ENCODE measurements at regions not wholly inside any gene's neighbourhood (a gene's known extent, or its start where the extent isn't known, plus 50 kb on each side); places are given as distances from the start of the nearest gene placed in this dataset.
A peak's percentile ranks its signal among the peaks of the same experiment; 100 is the strongest.
"Not testable (repeated sequence)": the region's sequence is repeated elsewhere in the genome, so short reads cannot be mapped to it uniquely, and the experiment has no call there.

DNA sequence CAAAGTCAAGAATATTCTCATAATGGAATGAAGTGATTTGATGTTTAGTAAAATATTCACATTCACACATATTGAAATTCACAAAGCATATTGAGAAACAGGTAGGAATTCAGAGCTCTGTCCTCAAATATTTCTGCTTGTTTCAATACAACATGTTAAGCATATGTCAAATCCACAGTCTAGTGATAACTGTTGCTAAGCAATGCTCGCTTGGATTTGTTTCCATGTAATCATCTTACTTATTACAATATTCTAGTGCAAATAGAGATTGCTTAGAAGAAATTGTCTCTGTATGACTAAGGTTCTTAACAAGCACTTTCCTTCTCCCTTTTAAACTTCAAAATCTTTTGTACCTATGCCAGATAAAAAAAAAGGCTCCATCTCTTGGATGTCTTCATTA is 995.7 kb downstream of the CDH18 start:
- DNase-seq = no peak

DNA sequence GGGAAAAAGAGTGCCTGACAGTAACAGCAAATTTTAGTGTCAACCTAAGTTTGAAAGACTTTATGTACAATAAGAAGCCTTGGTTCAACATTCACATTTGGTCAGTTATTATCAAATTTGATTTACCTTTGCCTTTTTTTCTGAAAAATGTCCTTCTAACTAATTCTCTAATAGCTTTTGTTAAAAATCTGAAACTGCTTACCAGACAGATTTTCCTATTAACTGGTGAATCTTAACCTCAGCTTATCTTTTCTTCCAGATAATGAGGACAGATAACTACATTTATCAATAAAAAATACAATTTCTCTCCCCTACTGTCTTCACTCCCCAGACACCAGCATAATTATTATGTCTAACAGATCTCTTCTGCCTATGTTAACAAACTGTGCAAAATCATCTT is 988.5 kb downstream of the CDH18 start:
- DNase-seq = no peak

DNA sequence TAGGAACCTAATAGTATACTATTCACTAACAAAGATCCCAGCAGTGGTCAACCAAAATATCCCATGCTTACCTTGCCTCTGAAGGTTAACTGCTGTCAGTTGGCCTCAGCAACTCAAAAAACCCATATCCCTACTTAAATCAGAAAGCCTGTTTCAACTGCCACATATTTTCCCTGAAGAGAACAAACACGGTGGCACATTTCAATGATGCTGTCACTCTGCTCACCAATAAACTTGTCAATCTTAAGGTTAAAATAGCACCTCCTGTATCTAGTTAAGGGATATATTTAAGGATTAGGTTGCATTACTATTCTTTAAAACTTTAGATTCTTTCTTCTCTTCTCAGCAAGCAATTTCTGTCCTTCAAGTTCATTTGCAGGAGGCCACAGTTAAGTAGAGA is 986.9 kb downstream of the CDH18 start:
- no peak for DNase-seq

DNA sequence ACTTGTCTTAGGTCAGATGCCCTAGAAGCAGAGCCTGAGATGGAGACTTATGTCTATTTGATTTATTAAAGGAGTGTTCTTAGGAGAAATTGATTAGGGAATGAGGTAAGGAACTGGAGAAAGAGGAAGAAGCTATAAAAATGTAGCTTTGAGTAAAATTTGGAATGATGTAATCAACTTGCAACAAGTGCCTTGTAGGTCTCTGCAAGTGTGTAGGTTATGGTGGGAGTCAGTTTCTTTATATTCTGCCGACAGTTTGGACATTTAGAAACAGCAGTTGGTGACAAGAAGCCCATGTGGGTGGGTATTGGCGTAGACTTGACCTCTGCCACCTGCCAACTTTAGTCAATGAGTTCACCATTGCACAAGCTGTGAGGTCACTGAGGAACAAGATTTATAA is 986.5 kb downstream of the CDH18 start:
- DNase-seq = no peak

DNA sequence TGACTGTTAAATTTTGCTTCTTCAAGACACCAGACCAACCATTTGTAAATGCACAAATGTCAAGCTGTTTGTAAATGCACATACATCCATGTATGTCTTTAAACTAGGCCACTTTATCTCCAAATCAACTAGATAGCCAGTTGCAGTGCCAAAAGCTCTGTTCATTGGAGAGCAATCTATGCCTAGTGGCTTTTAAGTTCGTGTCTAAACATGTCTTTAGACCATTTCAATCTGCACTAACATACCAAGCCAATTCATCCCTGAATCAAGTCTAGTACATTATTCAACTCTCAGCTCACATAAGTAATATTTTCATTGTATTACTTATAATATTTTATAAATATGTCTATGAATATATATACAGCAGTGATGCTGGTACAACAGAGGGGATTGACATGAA is 985.9 kb downstream of the CDH18 start:
- DNase-seq = no peak

DNA sequence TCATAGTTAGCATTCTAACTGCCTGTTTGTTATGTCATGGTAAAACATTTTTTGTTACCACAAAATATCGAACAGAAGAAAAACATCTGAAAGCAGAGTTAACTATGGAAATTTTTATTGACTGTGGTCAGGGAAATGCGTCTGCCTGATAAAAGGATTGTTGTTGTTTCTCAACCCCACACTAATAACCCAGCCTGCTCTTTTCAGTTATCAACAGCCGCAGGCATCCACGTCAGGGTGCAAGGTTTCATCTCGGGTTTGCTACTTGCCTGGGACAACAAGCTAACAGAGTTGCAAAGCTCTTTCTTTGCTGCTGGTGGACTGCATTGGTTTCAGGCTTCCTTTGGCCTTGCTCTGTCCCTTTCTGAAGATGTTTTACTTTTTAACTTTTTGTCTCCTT is 969.2 kb downstream of the CDH18 start:
- peak; percentile 47 for DNase-seq

DNA sequence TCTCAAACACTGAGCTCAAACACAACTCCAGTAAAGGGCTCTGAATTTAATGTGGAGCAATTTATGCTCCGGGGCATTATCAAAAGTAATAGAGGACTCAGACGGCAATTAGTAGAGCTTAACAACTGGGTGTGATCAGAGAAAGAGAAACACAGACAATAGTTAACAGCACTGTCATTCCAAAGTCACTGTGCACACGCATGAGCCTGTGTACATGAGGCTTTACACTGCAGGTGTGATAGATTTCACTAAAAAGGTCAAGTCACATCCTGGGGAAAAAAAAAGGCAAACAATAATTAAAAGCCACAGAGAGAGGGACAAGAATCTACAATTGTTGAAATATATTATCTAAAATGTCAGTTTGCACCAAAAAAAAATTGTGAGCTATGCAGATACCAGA is 956.5 kb downstream of the CDH18 start:
- no peak for DNase-seq

DNA sequence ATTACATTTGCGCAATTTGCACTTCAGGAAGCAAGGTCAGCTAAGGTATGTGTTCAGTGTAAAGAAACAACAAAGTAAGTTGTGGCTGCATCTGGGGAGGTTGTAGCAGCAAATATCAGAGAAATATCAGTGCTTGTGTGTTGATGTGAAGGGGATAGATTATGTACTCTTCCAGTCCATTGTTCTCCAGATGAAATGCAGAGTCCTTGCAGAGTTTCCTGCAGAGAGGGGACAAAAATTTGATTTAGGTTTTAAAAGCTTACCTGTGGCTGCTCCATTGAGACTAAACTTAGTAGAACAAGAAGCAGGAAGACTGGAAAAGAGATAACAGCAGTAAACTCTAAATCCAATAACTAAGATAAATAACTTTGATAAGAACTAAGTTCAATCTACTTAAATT is 952.2 kb downstream of the CDH18 start:
- DNase-seq = no peak

DNA sequence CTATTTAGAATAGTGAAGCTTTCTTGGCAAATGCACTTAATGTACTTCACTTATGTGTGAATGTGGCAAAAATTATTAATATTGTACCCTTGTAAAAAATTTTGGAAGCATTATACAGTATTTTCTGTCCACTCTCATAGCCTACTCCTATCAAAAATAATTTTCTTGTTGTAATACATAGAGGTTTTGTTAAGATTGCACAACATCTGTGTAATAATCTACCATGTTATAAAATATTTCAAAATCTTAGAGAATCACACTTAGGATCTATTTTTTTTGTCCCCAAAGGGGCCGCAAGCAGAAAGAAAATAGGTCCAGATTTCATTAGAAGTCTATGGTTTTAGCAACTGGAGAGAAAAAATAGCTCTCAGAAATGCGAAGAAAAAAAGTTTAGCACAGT is 945.9 kb downstream of the CDH18 start:
- no peak for DNase-seq

DNA sequence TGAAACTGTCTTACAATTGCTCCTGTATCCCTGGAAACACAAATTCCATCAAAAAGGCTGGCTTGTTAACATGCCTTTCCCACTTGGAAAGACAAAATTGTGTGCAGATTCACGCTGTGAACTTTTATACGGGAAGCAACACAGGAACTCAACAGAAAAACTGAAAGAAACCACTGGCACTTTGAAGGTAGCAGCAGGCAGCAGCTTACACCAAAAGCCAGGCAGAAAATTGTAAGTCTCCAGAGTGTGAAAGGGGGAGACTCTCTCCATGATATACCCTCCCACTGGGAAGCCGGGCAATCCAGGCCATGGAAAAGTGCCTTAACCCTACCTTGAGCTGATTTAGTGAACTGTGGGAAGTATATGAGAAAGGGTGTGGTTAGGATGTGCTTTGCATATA is 943.7 kb downstream of the CDH18 start:
- DNase-seq = no peak

DNA sequence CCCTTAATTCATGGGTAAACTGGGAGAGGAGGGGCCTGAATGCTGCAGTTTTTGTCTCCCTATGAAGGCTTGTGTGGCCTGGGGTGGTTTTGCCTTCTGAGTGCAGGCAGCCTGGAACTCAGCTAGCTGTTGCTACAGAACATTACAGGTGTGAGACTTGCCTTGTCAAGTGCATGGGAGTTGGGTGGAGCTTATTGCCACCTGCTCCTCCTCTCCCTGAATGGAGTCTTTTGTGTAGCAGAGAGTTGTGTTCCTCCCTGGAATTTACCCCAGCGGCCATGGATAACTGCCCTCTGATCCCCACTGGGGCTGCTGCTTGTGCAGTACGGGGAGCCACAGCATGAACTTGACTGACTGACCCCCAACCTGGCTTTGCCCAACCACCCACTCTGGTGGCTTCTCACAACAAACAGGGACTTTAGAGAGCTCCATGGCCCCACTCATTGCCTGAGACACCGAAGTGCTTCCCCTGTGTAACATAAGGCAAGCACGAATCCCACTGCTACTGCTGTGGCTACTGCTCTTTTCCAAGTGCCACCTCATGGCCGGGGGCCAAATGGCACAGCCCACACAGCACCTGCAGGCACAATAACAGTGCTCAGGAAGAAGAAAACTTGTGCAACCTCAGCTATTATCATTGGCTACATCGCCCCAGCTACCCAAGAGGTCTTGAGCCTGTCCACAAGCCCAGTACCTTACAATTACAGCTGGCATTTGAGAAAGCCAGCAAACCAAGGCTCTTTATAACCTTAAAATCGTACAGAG is 942.9 kb downstream of the CDH18 start:
- DNase-seq = no peak

DNA sequence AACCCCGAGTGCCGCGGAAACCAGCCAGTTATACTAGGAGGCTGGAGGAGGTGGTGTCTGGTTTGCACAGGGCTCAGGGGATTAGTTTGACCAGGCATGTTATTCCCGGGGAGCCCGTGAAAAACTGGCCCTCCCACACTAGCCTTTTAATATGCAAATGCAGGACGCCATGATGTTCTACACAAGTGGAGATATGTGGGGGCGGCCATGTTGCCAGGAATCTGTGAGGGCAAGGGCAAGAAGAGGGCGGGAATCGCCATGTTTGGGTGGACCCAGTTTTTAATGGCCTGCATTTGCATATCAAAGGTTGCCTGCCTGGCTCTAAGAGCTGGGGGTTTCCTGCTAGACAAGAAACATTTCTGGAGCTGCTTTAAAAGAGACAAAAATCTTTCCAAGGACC is 940.7 kb downstream of the CDH18 start:
- DNase-seq = no peak

DNA sequence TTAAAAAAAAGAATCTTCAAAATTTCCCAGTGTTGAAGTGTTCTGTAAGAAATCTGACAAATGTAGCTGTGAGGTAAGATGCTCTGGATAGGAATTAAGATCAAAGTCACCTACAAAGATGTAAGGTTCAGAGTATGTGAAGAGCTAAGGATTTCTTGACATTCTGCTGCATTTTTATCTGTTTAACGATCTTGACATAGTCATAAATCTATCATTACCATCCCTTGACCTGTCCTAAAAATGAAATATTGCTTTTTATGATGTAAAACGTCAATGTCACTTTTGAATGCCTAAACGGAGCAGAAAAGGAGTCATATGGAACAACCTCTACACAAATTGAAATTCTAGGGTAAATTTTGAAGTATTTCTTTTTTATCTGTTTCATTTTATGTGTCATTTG is 939.3 kb downstream of the CDH18 start:
- DNase-seq = no peak

DNA sequence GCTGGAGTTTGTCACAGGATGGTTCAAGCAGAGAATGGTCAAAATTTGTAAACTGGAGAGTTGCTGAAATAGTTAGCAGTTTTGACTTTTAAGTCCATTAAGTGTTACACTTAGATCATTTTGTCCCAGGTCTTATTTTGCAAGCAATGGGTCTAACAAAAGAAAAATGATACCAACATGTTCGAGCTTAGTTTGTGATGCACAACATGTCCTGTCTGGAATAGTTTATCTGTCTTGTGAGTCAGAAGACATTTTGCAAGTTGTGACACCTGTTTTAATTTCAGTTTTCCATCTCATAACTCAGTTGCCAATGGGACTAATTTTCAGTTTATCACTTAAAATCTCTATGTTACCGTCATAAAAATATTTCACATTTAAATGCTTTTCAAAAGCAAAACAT is 929.8 kb downstream of the CDH18 start:
- no peak for DNase-seq

DNA sequence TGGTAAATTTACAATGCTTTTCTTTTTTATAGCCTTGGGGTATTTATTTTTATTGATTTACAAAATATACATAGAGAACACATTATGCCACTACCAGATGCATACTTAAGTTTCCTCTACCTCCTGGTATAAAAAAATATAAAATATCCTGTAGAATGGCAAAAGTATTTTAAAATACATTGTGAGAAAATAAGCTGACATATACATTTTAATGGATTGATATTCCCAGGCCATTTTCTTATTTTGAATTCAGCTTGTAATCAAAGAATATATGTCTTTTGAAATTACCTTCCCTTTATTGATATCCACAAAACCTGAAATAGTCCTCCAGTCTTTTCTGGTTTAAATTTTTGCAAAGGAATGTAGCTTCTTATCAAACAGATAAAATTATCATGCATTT is 923.9 kb downstream of the CDH18 start:
- no peak for DNase-seq

DNA sequence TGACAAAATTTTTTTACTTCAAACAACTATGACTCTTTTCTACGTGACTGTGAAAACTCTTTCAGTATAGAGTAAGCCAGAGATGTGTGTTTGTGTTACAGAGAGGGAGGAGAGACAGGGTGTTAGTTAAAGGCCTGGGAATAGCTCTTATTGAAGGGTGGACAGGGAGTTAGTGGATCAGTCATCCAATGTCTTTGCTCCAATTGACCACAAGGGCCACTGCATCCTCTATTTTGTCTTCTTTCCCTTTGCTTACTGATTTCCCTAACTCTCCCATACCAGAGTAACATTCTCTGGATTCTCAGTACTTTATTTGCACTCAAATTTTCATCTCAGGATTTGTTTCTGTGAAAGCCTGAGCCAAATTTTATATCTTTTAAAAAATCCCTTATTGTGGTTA is 920.3 kb downstream of the CDH18 start:
- DNase-seq = no peak

DNA sequence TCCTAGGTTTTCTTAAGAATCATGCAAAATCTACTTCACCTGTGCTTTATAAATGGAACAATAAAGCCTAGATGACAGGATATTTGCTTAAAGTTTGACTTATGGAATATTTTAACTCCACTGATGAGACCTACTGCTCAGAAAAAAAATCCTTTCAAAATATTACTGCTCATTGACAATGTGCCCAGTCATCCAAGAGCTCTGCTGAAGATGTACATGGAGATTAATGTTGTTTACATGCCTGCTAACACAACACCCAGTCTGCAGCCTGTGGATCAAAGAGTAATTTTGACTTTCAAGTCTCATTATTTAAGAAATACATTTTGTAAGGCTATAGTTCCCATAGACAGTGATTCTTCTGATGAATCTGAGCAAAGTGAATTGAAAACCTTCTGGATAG is 889.6 kb downstream of the CDH18 start:
- no peak for DNase-seq

DNA sequence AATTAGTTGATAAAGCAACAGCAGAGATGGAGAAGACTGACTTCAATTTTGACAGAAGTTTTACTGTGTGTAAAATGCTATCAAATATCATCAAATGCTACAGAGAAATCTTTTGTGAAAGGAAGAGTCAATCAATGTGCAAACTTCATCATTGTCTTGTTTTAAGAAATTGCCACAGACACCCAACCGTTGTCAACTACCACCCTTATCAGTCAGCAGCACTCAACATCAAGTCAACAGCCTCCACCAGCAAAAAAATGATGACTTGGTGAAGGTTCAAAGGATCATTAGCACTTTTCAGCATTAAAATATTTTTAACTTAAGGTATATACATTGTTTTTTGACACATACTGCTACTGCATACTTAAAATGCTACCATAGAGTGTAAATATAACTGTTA is 888.8 kb downstream of the CDH18 start:
- no peak for DNase-seq

DNA sequence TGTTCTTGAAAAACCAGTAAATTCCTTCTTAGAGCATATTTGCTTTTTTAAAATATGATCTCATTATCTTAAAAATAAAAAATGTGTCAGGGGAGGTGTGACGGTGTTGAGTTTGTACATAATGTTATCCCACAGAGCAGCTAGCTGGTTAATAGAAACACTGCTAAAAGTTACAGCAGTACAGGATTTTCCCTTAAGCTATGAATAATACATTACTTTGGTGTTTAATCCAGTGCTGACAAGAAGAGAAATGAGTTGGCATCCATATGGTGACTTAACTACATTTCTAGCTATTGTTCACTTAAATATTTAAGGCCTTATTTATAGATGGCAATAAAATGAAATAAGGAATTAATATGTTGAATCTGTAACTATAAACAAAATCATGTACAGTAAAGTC is 883.1 kb downstream of the CDH18 start:
- DNase-seq = no peak

DNA sequence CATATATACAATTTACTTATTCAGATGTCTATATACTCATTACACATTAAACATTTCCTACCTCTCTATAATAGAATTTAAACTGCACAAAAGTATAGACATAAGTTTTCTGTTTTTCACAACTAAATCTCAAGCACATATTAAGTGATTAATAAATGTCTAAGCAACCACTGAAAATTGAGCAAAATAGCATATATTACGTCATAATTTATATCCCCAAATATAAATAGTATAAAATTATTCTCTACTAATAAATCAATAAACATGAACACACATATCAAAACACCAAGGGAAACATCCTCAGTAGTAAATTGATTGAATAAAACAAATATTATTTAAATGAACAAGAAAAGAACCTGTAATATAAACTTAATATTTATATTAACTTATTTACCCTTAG is 865.1 kb downstream of the CDH18 start:
- no peak for DNase-seq

DNA sequence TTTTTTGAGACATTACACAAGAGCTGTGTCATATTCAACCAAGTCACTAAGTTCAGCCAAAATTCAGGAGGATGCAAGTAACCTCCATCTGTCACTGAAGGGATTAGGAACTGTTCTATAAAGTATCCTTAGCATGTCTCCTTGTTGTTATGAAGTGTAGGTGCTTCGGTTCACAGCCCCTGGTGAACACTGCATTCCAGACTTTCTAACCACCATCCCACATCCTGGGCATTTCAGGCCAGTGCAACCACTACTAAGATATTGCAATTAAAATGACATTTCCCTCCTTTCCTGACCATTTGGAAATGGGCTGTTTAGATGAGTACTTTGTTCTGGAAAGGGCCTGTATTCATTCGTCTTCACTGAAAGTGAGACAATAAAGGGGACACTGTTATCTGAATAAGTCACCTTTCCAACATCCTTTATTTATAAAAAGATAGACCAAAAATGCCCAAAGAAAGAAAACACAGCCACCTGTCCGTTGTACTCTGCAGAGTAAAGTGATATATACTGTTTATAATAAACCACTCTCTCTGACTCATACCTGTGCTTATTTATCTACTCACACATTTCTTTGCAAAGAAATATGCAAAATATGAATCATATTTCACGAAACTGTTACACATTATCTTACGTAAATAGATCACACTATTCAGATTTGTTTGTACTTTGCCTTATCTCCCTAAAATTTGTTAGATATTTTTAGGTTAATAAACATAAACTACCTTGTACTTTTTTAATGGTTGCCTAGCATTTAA is 861.9 kb downstream of the CDH18 start:
- no peak for DNase-seq

DNA sequence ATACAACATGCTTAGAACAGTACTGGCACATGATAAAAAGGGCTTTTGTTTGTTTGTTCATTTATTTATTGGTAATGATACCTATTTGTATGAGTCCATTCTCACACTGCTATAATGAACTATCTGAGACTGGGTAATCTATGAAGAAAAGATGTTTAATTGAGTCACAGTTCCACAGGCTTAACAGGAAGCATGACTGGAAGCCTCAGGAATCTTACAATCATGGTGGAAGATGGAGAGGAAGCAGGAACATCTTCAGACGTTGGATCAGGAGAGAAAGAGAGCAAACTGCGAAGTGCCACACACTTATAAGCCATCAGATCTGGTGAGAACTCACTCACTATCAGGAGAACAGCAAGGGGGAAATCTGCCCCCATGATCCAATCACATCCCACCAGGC is 847.7 kb downstream of the CDH18 start:
- DNase-seq = no peak

DNA sequence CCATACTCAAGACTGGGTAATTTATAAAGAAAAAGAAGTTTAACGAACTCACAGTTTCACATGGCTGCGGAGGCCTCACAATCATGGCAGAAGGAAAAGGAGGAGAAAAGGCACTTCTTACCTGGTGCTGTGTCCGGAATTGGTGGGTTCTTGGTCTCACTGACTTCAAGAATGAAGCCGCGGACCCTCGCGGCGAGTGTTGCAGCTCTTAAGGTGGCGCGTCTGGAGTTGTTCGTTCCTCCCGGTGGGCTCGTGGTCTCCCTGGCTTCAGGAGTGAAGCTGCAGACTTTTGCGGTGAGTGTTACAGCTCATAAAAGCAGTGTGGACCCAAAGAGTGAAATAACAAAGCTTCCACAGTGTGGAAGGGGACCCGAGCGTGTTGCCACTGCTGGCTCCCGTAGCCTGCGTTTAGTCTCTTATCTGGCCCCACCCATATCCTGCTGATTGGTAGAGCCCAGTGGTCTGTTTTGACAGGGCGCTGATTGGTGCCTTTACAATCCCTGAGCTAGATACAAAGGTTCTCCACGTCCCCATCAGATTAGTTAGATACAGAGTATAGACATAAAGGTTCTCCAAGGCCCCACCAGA is 846.0 kb downstream of the CDH18 start:
- DNase-seq = not testable (repeated sequence)

DNA sequence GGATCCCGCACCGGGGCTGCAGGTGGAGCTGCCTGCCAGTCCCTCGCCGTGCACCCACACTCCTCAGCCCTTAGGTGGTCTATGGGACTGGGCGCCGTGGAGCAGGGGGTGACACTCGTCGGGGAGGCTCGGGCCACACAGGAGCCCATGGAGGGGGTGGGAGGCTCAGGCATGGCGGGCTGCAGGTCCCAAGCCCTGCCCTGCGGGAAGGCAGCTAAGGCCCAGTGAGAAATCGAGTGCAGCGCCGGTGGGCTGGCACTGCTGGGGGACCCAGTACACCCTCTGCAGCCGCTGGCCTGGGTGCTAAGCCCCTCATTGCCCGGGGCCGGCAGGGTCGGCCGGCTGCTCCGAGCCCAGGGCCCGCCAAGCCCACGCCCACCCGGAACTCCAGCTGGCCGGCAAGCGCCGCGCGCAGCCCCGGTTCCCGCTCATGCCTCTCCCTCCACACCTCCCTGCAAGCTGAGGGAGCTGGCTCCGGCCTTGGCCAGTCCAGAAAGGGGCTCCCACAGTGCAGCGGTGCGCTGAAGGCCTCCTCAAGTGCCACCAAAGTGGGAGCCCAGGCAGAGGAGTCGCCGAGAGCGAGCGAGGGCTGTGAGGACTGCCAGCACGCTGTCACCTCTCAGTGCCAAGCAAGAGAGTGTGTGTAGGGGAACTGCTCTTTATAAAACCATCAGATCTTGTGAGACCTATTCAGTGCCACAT is 845.1 kb downstream of the CDH18 start:
- DNase-seq = not testable (repeated sequence)
